B cell (primary cell): ENCODE measurements at regions not wholly inside any gene's neighbourhood (a gene's known extent, or its start where the extent isn't known, plus 50 kb on each side); places are given as distances from the start of the nearest gene placed in this dataset.

ENCODE experiments used
- ATAC-seq: fragments of 200-7000 bp; cut with Tn5 transposase; one replicate; pipeline ENCODE4 v1.10.0; 2021; ENCODE audit warnings: low read depth, mild to moderate bottlenecking, moderate number of reproducible peaks, moderate library complexity
- CTCF ChIA-PET: fragments of 350-600 bp; sonication (Branson Sonifier 250); formaldehyde crosslinking; loops from one replicate; lab custom pipeline; 2021; ENCODE audit warnings: antibody characterized with exemption, inconsistent platforms; lab: Charles Lee
- POLR2A ChIA-PET: fragments of 350-600 bp; sonication (Branson Sonifier 250); formaldehyde crosslinking; loops from one replicate; lab custom pipeline; 2021; ENCODE audit warnings: antibody characterized with exemption; lab: Charles Lee
- DNase-seq: peaks from one replicate; pipeline ENCODE4 v3.0.0; 2013
- H2AFZ ChIP-seq: 2 replicates; pipeline ENCODE4 v1.6.1; 2012; ENCODE audit warnings: mild to moderate bottlenecking, low read depth, low read length; ENCODE audit not compliant: insufficient read depth, poor library complexity, severe bottlenecking
- H3K27ac ChIP-seq, 2 donors: 1 replicate in 1 of 2; 2 replicates in 1 of 2; pipeline ENCODE4 v1.5.1; 2012 to 2013; ENCODE audit warnings: low read length in 2 of 2, mild to moderate bottlenecking in 2 of 2, moderate library complexity in 1 of 2
- H3K27me3 ChIP-seq, 4 experiments: fragments of 200-600 bp in 1 of 4; sonication (generic) in 1 of 4; replicated peaks in 1 of 4; 1 replicate in 2 of 4; 2 replicates in 2 of 4; pipeline versions ENCODE4 v1.6.1 to v1.7.0; 2013 to 2016; ENCODE audit warnings: low read length in 3 of 4, mild to moderate bottlenecking in 2 of 4, mixed read lengths in 1 of 4, moderate library complexity in 1 of 4; ENCODE audit not compliant: insufficient read depth in 4 of 4, control insufficient read depth in 3 of 4; ENCODE audit errors: control extremely low read depth in 1 of 4
- H3K36me3 ChIP-seq, 2 experiments: replicated peaks in 1 of 2; 1 replicate in 1 of 2; 2 replicates in 1 of 2; pipeline versions ENCODE4 v1.6.1 to v1.7.1; 2013; ENCODE audit warnings: low read length in 1 of 2; ENCODE audit not compliant: insufficient read depth in 2 of 2, control insufficient read depth in 1 of 2; ENCODE audit errors: control extremely low read depth in 1 of 2, extremely low read depth in 1 of 2
- H3K4me1 ChIP-seq, 2 donors: fragments of 200-600 bp in 1 of 2; sonication (generic) in 1 of 2; 1 replicate in 1 of 2; 2 replicates in 1 of 2; pipeline versions ENCODE4 v1.5.1 to v1.6.1; 2013 to 2017; ENCODE audit warnings: low read length in 2 of 2; ENCODE audit not compliant: control insufficient read depth in 2 of 2, insufficient read depth in 2 of 2
- H3K4me2 ChIP-seq: replicated peaks from 2 replicates; pipeline ENCODE3; 2012; ENCODE audit warnings: mild to moderate bottlenecking, low read depth, low read length; ENCODE audit not compliant: poor library complexity, severe bottlenecking
- H3K4me3 ChIP-seq, 5 experiments: fragments of 200-600 bp in 1 of 5; sonication (generic) in 1 of 5; 1 replicate in 3 of 5; 2 replicates in 2 of 5; pipeline versions ENCODE4 v1.5.1 to v1.7.0; 2011 to 2016; ENCODE audit warnings: low read length in 4 of 5, mild to moderate bottlenecking in 4 of 5, low read depth in 2 of 5, control low read depth in 1 of 5, moderate library complexity in 1 of 5; ENCODE audit not compliant: insufficient read depth in 1 of 5; ENCODE audit errors: control extremely low read depth in 1 of 5, extremely low read depth in 1 of 5
- H3K79me2 ChIP-seq: fragments of 200-600 bp; sonication (generic); one replicate; pipeline ENCODE4 v1.6.0; 2016; ENCODE audit warnings: low read length; ENCODE audit not compliant: control insufficient read depth, insufficient read depth
- H3K9ac ChIP-seq: fragments of 200-600 bp; sonication (generic); 2 replicates; pipeline ENCODE4 v1.6.1; 2017; ENCODE audit warnings: mild to moderate bottlenecking, low read length, moderate library complexity
- H3K9me3 ChIP-seq, 3 donors: one replicate each; pipeline versions ENCODE4 v1.6.1 to v1.7.1; 2013; ENCODE audit warnings: low read length in 2 of 3; ENCODE audit not compliant: control insufficient read depth in 2 of 3, insufficient read depth in 1 of 3; ENCODE audit errors: control extremely low read depth in 1 of 3
- H4K20me1 ChIP-seq: 2 replicates; pipeline ENCODE4 v1.6.0; 2012; ENCODE audit warnings: mild to moderate bottlenecking, low read length; ENCODE audit not compliant: insufficient read depth, control insufficient read depth, poor library complexity, severe bottlenecking
- H3K27ac Mint-ChIP-seq: one replicate; pipeline ENCODE4 v1.8.0; 2021; ENCODE audit warnings: mixed read lengths
- H3K27me3 Mint-ChIP-seq: one replicate; pipeline ENCODE4 v1.8.0; 2021; ENCODE audit warnings: mixed read lengths
- H3K4me1 Mint-ChIP-seq: one replicate; pipeline ENCODE4 v1.8.0; 2021; ENCODE audit warnings: mixed read lengths
- H3K4me3 Mint-ChIP-seq: one replicate; pipeline ENCODE4 v1.8.0; 2021; ENCODE audit warnings: mixed read lengths
- H3K9me3 Mint-ChIP-seq: one replicate; pipeline ENCODE4 v1.8.0; 2022; ENCODE audit warnings: mixed read lengths; ENCODE audit not compliant: insufficient read depth
- EZH2 ChIP-seq: IDR thresholded peaks from 2 replicates; pipeline ENCODE4 v1.6.1; 2012; ENCODE audit warnings: borderline replicate concordance, low read depth, mild to moderate bottlenecking, moderate library complexity, low read length; ENCODE audit not compliant: insufficient read depth, poor library complexity, severe bottlenecking
- WGBS: methylation state at CpG from one replicate; pipeline ENCODE4 v1.1.5; 2013; ENCODE audit warnings: missing lambda C conversion rate; ENCODE audit not compliant: insufficient coverage; 5-methylcytosine and 5-hydroxymethylcytosine counted together
- intact Hi-C: fragments of 100-400 bp; cut with micrococcal nuclease; formaldehyde crosslinking; loops from one replicate; pipeline ENCODE4 v1.10.0; 2022
- TF ChIP-seq, protein P1 (sequence below): fragments of 200-600 bp; IDR thresholded peaks from one replicate; pipeline ENCODE4 v1.8.0; 2022; ENCODE audit warnings: antibody characterized with exemption, mild to moderate bottlenecking

DNA sequence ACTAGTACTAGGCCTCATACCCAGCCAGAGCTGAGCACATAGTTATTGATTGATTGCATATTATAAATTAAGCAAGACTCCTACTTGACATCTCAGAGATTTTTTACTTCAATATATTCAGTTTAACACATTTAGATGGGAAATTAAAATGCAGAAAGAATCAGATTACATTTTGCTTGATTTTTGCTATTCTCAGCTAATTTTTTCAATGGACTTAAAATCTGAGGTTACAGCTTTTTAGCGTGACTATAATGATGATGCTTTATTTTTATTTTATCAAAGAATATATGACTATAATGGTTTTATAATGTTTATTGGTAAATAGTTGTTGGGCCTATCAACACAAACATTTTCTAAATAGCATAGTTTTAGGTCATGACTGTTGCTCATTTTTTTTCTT is 493.0 kb upstream of the CNTNAP5 start:
- Histone ChIP-seq H3K9me3 (peaks cover 0 to 2% (median 0%) of the 10 kb centered on the region in 3 donors), H3K36me3 (no peaks in the 10 kb centered on the region), H3K27ac (no peak overlapping the region), H2AFZ (no peak overlapping the region), H4K20me1 (no peaks in the 10 kb centered on the region), H3K27me3 (no peaks in the 10 kb centered on the region), H3K9ac (no peak overlapping the region), H3K79me2 (no peaks in the 10 kb centered on the region), H3K4me1 (no peaks in the 10 kb centered on the region), H3K4me3 (no peak overlapping the region), H3K4me2 (no peak overlapping the region)
- WGBS: no CpG with 5 or more reads among the region's 1 CpG
- ChIA-PET POLR2A (no interaction called here), CTCF (no interaction called here)
- H3K4me1 Mint-ChIP-seq: no peaks in the 10 kb centered on the region
- H3K4me3 Mint-ChIP-seq: no peak overlapping the region
- no peak for TF ChIP-seq EZH2
- TF ChIP-seq, protein P1, sequence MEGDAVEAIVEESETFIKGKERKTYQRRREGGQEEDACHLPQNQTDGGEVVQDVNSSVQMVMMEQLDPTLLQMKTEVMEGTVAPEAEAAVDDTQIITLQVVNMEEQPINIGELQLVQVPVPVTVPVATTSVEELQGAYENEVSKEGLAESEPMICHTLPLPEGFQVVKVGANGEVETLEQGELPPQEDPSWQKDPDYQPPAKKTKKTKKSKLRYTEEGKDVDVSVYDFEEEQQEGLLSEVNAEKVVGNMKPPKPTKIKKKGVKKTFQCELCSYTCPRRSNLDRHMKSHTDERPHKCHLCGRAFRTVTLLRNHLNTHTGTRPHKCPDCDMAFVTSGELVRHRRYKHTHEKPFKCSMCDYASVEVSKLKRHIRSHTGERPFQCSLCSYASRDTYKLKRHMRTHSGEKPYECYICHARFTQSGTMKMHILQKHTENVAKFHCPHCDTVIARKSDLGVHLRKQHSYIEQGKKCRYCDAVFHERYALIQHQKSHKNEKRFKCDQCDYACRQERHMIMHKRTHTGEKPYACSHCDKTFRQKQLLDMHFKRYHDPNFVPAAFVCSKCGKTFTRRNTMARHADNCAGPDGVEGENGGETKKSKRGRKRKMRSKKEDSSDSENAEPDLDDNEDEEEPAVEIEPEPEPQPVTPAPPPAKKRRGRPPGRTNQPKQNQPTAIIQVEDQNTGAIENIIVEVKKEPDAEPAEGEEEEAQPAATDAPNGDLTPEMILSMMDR: no peak
- peaks cover 2% of the 10 kb centered on the region for H3K9me3 Mint-ChIP-seq
- DNase-seq (no peak), ATAC-seq (no peak)
- no peak overlapping the region for H3K27ac Mint-ChIP-seq
- H3K27me3 Mint-ChIP-seq: no peaks in the 10 kb centered on the region
- intact Hi-C loops: no loop called here

DNA sequence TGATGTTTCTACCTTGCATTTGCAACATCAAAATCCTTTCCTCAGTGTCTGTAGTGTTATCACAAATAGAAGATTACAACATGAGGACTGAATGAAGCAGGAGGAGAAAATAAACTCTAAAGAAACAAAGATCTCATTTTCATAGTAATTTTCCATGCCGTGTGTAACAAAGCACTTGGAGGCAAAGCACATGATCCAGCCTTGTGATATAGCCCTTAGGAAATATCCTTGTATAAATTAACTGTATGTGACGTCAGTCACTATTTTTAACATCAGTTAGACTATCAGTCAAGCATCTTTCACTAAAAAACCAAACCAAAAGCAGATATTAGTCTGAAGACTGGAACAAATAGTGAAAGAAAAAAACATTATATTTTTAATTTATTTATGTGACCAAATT is 492.1 kb upstream of the CNTNAP5 start:
- intact Hi-C loops: no loop called here
- no peak overlapping the region for H3K27ac Mint-ChIP-seq
- Histone ChIP-seq H3K27ac (no peak overlapping the region), H3K9ac (no peak overlapping the region), H3K4me1 (no peaks in the 10 kb centered on the region), H3K9me3 (peaks cover 0 to 2% (median 0%) of the 10 kb centered on the region in 3 donors), H3K36me3 (no peaks in the 10 kb centered on the region), H3K4me2 (no peak overlapping the region), H3K79me2 (no peaks in the 10 kb centered on the region), H2AFZ (no peak overlapping the region), H4K20me1 (no peaks in the 10 kb centered on the region), H3K4me3 (no peak overlapping the region), H3K27me3 (no peaks in the 10 kb centered on the region)
- POLR2A ChIA-PET: no interaction called here
- CTCF ChIA-PET: no interaction called here
- no peaks in the 10 kb centered on the region for H3K4me1 Mint-ChIP-seq
- ATAC-seq (no peak), DNase-seq (no peak)
- TF ChIP-seq EZH2: no peak
- TF ChIP-seq, protein P1: no peak
- H3K9me3 Mint-ChIP-seq: peaks cover 2% of the 10 kb centered on the region
- no CpG with 5 or more reads among the region's 2 CpGs for WGBS
- H3K27me3 Mint-ChIP-seq: no peaks in the 10 kb centered on the region
- H3K4me3 Mint-ChIP-seq: no peak overlapping the region
